IMR-90 (cell line): ENCODE measurements at regions not wholly inside any gene's neighbourhood (a gene's known extent, or its start where the extent isn't known, plus 50 kb on each side); places are given as distances from the start of the nearest gene placed in this dataset.

Source experiments
- CEBPB ChIP-seq: IDR thresholded peaks from 2 replicates; pipeline ENCODE4 v1.6.1; 2012; ENCODE audit warnings: low read depth, low read length, improper control_type of control experiment
- CTCF ChIP-seq: conservative IDR thresholded peaks from 2 replicates; pipeline ENCODE4 v1.5.1; 2012; ENCODE audit warnings: mild to moderate bottlenecking, low read depth, low read length, improper control_type of control experiment
- POLR2A ChIP-seq: IDR thresholded peaks from 2 replicates; pipeline ENCODE4 v1.6.1; 2012; ENCODE audit warnings: mild to moderate bottlenecking, low read depth, low read length
- USF2 ChIP-seq: fragments of 150-350 bp; IDR thresholded peaks from 2 replicates; pipeline ENCODE4 v1.6.1; 2017; ENCODE audit warnings: mild to moderate bottlenecking, antibody characterized with exemption, low read length, low read depth

GRCh38 chr4:81634766-81635549 is 163.3 kb upstream of the RASGEF1B start:
- TF ChIP-seq CTCF (no peak), POLR2A (no peak), USF2 (no peak), CEBPB (no peak)
